HL-60 (cell line): ENCODE measurements at regions not wholly inside any gene's neighbourhood (a gene's known extent, or its start where the extent isn't known, plus 50 kb on each side); places are given as distances from the start of the nearest gene placed in this dataset.

Experiments
- DNase-seq, 2 experiments: peaks; one replicate each; pipeline ENCODE4 v3.0.0-alpha.2; 2010 to 2020; ENCODE audit warnings: low read depth in 1 of 2, low spot score in 1 of 2
- H3K27ac ChIP-seq: fragments of 250-450 bp; sonication (Bioruptor Pico); replicated peaks from 2 replicates; pipeline ENCODE4 v1.5.1; 2020; ENCODE audit warnings: mild to moderate bottlenecking, moderate library complexity
- H3K27me3 ChIP-seq: fragments of 250-450 bp; sonication (Bioruptor Pico); 2 replicates; pipeline ENCODE4 v1.5.1; 2021; ENCODE audit warnings: mild to moderate bottlenecking, moderate library complexity; ENCODE audit not compliant: insufficient read depth, poor library complexity, severe bottlenecking
- H3K4me3 ChIP-seq: replicated peaks from 2 replicates; pipeline ENCODE4 v1.5.1; 2011; ENCODE audit warnings: mild to moderate bottlenecking, control low read depth, low read length; ENCODE audit not compliant: insufficient read depth
- GABPA ChIP-seq: IDR thresholded peaks from 2 replicates; pipeline ENCODE4 v1.6.1; 2012; ENCODE audit warnings: low read depth
- POLR2AphosphoS5 ChIP-seq: IDR thresholded peaks from 2 replicates; pipeline ENCODE4 v1.6.1; 2012; ENCODE audit warnings: low read depth
- SPI1 ChIP-seq: IDR thresholded peaks from 2 replicates; pipeline ENCODE4 v1.6.1; 2012; ENCODE audit warnings: low read depth, mild to moderate bottlenecking, borderline replicate concordance
- TF ChIP-seq, protein P1 (sequence below): IDR thresholded peaks from one replicate; pipeline ENCODE4 v1.5.1; 2011; ENCODE audit warnings: low read length, control low read depth, inconsistent platforms; ENCODE audit not compliant: insufficient read depth
- TF ChIP-seq, protein P2 (sequence below): IDR thresholded peaks from 2 replicates; pipeline ENCODE4 v1.6.1; 2012; ENCODE audit warnings: low read depth; ENCODE audit not compliant: insufficient replicate concordance

DNA sequence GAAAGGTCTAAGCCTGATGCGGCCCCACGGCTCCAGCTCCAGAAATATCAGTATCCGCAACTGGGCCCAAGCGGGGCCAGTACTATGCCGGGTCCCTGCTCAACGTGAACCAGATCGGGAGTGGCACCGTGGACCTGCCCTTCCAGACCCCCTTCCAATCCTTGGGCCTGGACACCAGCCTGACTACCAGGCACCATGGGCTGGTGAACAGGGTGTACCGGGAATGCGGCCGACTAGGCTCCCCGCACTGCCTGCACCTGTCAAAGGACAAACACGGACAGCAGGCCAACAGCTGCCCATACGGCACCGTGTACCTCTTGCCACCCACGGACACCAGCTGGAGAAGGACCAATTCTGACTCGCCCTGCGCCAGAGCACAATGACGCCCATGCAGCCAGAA is 1196.9 kb upstream of the CHAC2 start:
- DNase-seq, result no peak
- Histone ChIP-seq H3K27me3 (no peaks in the 10 kb centered on the region), H3K4me3 (no peak overlapping the region), H3K27ac (no peak overlapping the region)
- TF ChIP-seq POLR2AphosphoS5 (no peak), GABPA (no peak)

DNA sequence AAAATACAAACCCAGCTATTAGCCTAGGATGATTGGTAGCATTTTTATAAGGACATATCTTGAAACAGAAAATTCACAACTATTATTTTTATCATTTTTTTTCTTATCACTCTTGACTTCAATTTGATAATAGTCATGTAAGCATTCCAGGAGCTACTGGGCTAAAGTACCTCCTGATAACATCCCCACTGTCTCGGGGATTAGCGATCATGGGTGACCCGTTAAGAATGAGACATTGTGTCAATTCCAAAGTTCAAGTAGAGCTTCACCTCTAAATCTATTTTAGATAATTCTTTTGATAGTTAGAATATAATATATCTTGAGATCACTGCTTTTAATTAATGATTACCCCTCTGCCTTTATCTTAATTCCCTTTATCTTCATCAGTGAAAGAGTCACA is 1204.5 kb upstream of the CHAC2 start:
- no peak for TF ChIP-seq GABPA
- TF ChIP-seq, protein P1, sequence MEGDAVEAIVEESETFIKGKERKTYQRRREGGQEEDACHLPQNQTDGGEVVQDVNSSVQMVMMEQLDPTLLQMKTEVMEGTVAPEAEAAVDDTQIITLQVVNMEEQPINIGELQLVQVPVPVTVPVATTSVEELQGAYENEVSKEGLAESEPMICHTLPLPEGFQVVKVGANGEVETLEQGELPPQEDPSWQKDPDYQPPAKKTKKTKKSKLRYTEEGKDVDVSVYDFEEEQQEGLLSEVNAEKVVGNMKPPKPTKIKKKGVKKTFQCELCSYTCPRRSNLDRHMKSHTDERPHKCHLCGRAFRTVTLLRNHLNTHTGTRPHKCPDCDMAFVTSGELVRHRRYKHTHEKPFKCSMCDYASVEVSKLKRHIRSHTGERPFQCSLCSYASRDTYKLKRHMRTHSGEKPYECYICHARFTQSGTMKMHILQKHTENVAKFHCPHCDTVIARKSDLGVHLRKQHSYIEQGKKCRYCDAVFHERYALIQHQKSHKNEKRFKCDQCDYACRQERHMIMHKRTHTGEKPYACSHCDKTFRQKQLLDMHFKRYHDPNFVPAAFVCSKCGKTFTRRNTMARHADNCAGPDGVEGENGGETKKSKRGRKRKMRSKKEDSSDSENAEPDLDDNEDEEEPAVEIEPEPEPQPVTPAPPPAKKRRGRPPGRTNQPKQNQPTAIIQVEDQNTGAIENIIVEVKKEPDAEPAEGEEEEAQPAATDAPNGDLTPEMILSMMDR, result no peak
- no peak for TF ChIP-seq SPI1
- TF ChIP-seq POLR2AphosphoS5, result no peak
- TF ChIP-seq, protein P2, sequence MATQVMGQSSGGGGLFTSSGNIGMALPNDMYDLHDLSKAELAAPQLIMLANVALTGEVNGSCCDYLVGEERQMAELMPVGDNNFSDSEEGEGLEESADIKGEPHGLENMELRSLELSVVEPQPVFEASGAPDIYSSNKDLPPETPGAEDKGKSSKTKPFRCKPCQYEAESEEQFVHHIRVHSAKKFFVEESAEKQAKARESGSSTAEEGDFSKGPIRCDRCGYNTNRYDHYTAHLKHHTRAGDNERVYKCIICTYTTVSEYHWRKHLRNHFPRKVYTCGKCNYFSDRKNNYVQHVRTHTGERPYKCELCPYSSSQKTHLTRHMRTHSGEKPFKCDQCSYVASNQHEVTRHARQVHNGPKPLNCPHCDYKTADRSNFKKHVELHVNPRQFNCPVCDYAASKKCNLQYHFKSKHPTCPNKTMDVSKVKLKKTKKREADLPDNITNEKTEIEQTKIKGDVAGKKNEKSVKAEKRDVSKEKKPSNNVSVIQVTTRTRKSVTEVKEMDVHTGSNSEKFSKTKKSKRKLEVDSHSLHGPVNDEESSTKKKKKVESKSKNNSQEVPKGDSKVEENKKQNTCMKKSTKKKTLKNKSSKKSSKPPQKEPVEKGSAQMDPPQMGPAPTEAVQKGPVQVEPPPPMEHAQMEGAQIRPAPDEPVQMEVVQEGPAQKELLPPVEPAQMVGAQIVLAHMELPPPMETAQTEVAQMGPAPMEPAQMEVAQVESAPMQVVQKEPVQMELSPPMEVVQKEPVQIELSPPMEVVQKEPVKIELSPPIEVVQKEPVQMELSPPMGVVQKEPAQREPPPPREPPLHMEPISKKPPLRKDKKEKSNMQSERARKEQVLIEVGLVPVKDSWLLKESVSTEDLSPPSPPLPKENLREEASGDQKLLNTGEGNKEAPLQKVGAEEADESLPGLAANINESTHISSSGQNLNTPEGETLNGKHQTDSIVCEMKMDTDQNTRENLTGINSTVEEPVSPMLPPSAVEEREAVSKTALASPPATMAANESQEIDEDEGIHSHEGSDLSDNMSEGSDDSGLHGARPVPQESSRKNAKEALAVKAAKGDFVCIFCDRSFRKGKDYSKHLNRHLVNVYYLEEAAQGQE, result no peak
- H3K27me3 ChIP-seq, result no peaks in the 10 kb centered on the region
- no peak overlapping the region for H3K4me3 ChIP-seq
- no peak for DNase-seq
- H3K27ac ChIP-seq, result no peak overlapping the region

DNA sequence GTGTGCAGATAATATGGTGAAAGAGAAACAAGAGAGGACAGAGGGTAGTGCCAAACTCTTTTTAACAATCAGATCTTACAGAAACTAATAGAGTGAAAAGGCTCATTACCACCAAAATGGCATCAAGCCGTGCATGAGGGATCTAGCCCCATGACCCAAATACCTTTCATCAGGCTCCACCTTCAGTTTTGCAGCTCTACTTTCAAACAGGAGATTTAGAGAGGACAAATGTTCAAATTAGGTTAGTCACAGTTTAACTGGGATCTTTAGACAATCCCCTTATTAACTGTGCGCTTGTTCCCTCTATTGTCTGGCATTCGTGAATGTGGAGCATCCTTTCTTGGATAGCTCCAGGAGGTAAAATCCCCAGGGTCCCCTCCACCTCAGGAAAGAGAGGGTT is 1209.3 kb upstream of the CHAC2 start:
- H3K27ac ChIP-seq, result no peak overlapping the region
- no peaks in the 10 kb centered on the region for H3K27me3 ChIP-seq
- DNase-seq, result no peak
- no peak overlapping the region for H3K4me3 ChIP-seq
- TF ChIP-seq, protein P1, result no peak
- TF ChIP-seq, protein P2, result no peak
- no peak for TF ChIP-seq SPI1
- no peak for TF ChIP-seq GABPA
- no peak for TF ChIP-seq POLR2AphosphoS5

DNA sequence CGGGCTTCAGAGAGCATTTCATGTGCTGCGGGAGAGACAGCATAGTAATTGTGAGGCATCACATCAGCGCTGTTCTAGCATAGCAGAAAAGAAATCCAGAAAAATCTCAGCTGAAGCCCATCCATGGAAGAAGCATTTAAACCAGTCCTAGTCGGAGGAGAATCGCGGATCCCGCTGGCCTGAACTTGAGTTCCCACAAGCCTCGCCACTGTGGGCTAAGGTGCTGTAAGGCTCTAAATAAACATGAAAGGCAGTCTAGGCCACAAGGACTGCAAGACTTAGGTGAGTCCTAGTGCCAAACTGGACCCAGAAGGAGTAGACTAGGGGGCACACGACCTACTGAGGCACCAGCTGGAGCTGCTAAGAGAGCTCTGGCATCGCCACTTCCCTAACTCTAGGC is 1225.3 kb upstream of the CHAC2 start:
- Histone ChIP-seq H3K27me3 (no peaks in the 10 kb centered on the region), H3K4me3 (no peak overlapping the region), H3K27ac (no peak overlapping the region)
- no peak for DNase-seq
- TF ChIP-seq, protein P1, result no peak
- no peak for TF ChIP-seq SPI1
- TF ChIP-seq, protein P2, result no peak
- no peak for TF ChIP-seq POLR2AphosphoS5
- no peak for TF ChIP-seq GABPA
